Fibroblast of lung (primary cell): ENCODE measurements at regions not wholly inside any gene's neighbourhood (a gene's known extent, or its start where the extent isn't known, plus 50 kb on each side); places are given as distances from the start of the nearest gene placed in this dataset.

ENCODE experiments used
- EZH2 ChIP-seq: IDR thresholded peaks from 2 replicates; pipeline ENCODE4 v1.5.1; 2012; ENCODE audit warnings: low read length, control low read depth, mild to moderate bottlenecking; ENCODE audit errors: missing control alignments
- TF ChIP-seq, protein P1 (sequence below), 2 donors: IDR thresholded peaks in 1 of 2; conservative IDR thresholded peaks in 1 of 2; 1 replicate in 1 of 2; 2 replicates in 1 of 2; pipeline ENCODE4 v1.5.1; 2011 to 2012; ENCODE audit warnings: low read length in 2 of 2, control low read depth in 1 of 2, inconsistent platforms in 1 of 2, low read depth in 1 of 2, mild to moderate bottlenecking in 1 of 2

GRCh38 chr12:4086481-4086880 is 187.1 kb upstream of the CCND2 start:
- TF ChIP-seq EZH2 = no peak
- TF ChIP-seq, protein P1, sequence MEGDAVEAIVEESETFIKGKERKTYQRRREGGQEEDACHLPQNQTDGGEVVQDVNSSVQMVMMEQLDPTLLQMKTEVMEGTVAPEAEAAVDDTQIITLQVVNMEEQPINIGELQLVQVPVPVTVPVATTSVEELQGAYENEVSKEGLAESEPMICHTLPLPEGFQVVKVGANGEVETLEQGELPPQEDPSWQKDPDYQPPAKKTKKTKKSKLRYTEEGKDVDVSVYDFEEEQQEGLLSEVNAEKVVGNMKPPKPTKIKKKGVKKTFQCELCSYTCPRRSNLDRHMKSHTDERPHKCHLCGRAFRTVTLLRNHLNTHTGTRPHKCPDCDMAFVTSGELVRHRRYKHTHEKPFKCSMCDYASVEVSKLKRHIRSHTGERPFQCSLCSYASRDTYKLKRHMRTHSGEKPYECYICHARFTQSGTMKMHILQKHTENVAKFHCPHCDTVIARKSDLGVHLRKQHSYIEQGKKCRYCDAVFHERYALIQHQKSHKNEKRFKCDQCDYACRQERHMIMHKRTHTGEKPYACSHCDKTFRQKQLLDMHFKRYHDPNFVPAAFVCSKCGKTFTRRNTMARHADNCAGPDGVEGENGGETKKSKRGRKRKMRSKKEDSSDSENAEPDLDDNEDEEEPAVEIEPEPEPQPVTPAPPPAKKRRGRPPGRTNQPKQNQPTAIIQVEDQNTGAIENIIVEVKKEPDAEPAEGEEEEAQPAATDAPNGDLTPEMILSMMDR (conservative IDR thresholded peaks at IDR 0.05 in 1 of 2, IDR thresholded peaks at IDR 0.05 in 1 of 2; ENCODE audit: low read depth in 1 of 2, low read length in 2 of 2) = no peak
